ELF-1 (cell line): ENCODE measurements at regions not wholly inside any gene's neighbourhood (a gene's known extent, or its start where the extent isn't known, plus 50 kb on each side); places are given as distances from the start of the nearest gene placed in this dataset.
"Not testable (repeated sequence)": the region's sequence is repeated elsewhere in the genome, so short reads cannot be mapped to it uniquely, and the experiment has no call there.

Experiments used
- DNase-seq: peaks from one replicate; pipeline ENCODE4 v3.0.0-alpha.2; 2016; ENCODE audit warnings: low read depth, low spot score

DNA sequence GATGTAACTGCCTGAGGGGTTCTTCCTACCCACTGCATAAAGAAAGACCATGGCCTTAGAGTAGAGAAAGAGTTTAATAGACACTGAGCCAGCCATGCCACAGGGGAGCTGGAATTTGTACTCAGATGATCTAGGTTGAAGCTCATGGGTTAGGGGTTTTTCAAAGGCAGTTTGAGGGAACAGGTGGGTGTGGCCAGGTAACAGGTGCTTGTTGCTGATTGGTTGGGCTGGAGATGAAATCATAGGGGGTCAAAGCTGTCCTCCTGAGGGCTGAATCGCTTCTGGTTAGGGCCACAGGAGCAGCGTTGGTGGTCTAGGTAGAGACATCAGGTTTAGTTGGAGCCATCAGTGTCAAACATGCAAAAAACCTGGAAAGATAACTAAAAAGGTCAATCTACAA lies 59.2 kb upstream of the CSNK1A1L start:
- no peak for DNase-seq

DNA sequence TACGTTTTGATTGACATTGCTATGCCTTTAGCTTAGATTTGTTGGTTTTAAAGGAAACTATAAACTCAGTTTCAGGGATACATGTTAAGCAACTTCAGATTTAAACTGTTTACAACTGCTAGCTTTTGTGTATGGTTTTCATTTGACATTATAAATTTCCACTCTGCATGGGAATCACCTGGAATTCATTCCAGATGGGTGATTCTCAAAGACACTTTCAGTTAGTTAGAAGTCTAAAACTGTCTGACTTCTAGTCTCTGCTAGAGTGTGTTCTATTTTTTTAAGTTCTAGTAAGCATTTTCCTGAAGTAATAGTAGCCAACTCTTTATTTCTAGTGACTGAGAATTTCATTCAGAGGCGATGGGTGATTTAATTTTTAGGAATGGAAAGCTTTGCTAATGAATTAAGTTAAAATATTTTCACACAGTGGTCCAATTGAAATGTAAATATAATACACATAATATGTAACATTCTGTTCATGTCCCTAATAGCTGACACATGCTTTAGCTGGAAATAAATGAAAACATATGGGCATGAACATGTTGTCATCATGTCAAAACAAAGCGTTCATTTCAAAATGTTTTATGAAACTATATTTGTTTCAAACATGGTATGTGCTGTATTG lies 58.3 kb upstream of the CSNK1A1L start:
- no peak for DNase-seq

DNA sequence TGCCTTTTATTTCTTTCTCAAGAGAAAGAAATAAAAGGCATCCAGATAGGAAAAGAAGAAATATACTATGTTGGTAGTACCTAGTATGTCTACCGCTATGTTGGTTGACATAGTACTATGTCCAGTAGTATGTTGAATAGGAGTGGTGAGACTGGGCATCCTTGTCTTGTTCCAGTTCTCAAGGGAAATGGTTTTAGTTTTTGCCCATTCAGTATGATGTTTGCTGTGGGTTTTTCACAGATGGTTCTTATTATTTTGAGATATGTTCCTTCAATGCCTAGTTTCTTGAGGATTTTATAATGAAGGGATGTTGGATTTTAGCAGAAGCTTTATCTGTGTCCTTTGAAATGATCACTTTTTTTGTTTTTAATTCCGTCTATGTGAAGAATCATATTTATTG lies 53.0 kb upstream of the CSNK1A1L start:
- DNase-seq: no peak

DNA sequence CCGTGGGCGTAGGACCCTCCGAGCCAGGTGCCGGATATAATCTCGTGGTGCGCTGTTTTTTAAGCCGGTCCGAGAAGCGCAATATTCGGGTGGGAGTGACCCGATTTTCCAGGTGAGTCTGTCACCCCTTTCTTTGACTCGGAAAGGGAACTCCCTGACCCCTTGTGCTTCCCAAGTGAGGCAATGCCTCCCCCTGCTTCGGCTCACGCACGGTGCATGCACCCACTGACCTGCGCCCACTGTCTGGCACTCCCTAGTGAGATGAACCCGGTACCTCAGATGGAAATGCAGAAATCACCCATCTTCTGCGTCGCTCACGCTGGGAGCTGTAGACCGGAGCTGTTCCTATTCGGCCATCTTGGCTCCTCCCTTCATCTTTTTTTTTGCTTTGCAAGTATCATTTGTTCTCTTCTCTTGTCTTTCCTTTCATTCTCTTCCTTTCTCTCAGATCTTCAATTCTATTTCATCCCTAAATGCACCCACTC lies 50.2 kb upstream of the CSNK1A1L start:
- not testable (repeated sequence) for DNase-seq
